Osteoblast (primary cell): ENCODE measurements at regions not wholly inside any gene's neighbourhood (a gene's known extent, or its start where the extent isn't known, plus 50 kb on each side); places are given as distances from the start of the nearest gene placed in this dataset.

Source experiments
- DNase-seq: peaks from one replicate; pipeline ENCODE4 v3.0.0; 2011; ENCODE audit warnings: low spot score, mixed read lengths; ENCODE audit not compliant: insufficient read length; ENCODE audit errors: missing footprints
- H2AFZ ChIP-seq: 2 replicates; pipeline ENCODE4 v1.6.0; 2011; ENCODE audit warnings: mild to moderate bottlenecking, low read length
- H3K27ac ChIP-seq: 2 replicates; pipeline ENCODE4 v1.5.1; 2011; ENCODE audit warnings: mild to moderate bottlenecking, low read depth, low read length, moderate library complexity
- H3K27me3 ChIP-seq: 2 replicates; pipeline ENCODE4 v1.6.0; 2012; ENCODE audit warnings: mild to moderate bottlenecking, control low read depth, inconsistent platforms, low read length, moderate library complexity; ENCODE audit not compliant: insufficient read depth
- H3K36me3 ChIP-seq: 2 replicates; pipeline ENCODE4 v1.5.1; 2011; ENCODE audit warnings: mild to moderate bottlenecking, low read length, control low read depth, moderate library complexity; ENCODE audit not compliant: insufficient read depth
- H3K4me1 ChIP-seq: 2 replicates; pipeline ENCODE4 v1.5.1; 2011; ENCODE audit warnings: mild to moderate bottlenecking, low read length, control low read depth, moderate library complexity; ENCODE audit not compliant: insufficient read depth
- H3K4me2 ChIP-seq: 2 replicates; pipeline ENCODE4 v1.6.0; 2011; ENCODE audit warnings: mild to moderate bottlenecking, low read length; ENCODE audit not compliant: insufficient read depth
- H3K4me3 ChIP-seq: fragments of 200-600 bp; sonication (generic); 3 replicates; pipeline ENCODE4 v1.5.1; 2012; ENCODE audit warnings: mild to moderate bottlenecking, low read length, inconsistent platforms; ENCODE audit not compliant: insufficient read depth
- H3K79me2 ChIP-seq: 2 replicates; pipeline ENCODE4 v1.6.0; 2012; ENCODE audit warnings: mild to moderate bottlenecking, low read length, control low read depth, inconsistent platforms; ENCODE audit not compliant: insufficient read depth
- H3K9me3 ChIP-seq: 2 replicates; pipeline ENCODE4 v1.5.1; 2011; ENCODE audit warnings: low read depth, low read length, control low read depth
- H4K20me1 ChIP-seq: 2 replicates; pipeline ENCODE4 v1.6.0; 2012; ENCODE audit warnings: mild to moderate bottlenecking, low read length, control low read depth; ENCODE audit not compliant: insufficient read depth
- CTCF ChIP-seq: IDR thresholded peaks from 2 replicates; pipeline ENCODE4 v1.5.1; 2011; ENCODE audit warnings: mild to moderate bottlenecking, low read depth, low read length, moderate library complexity; ENCODE audit errors: extremely low read depth

DNA sequence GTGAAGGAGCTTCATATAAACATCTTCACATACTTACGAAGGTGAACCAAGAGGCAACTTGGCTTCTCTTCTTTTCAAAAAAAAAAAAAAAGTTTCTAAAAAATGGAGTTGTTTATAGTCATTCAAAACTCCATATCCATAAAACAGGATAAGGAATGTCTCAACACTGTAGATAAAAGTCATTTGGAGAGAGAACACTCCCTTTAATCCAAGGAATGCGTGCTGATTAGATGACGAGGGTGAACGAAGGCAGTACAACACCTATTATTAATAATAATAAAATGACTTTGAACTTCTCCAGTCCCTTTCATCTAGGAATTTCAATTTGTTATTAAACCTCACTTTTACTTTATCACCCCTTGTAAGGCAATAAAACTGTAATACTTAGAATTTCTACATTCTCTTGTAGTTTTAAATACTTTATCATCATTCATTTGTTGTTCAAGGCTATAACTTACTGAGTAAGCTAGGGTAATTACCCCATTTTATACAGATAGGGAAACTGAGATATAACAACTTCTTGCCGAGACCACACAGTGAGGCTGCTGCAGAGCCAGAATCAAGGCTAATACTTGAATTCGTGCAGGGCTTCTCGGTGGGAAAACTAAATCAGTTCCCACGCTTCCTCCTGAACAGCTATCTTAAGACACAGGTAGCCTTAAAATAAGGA, 377.1 kb downstream of the EFNA5 start:
- H3K4me2 ChIP-seq, result no peak overlapping the region
- no peak overlapping the region for H2AFZ ChIP-seq
- no peak for TF ChIP-seq CTCF
- H3K27me3 ChIP-seq, result peaks cover 5% of the 10 kb centered on the region
- no peak overlapping the region for H3K4me3 ChIP-seq
- no peaks in the 10 kb centered on the region for H3K4me1 ChIP-seq
- no peaks in the 10 kb centered on the region for H4K20me1 ChIP-seq
- H3K36me3 ChIP-seq, result no peaks in the 10 kb centered on the region
- no peak for DNase-seq
- no peaks in the 10 kb centered on the region for H3K79me2 ChIP-seq
- no peaks in the 10 kb centered on the region for H3K9me3 ChIP-seq
- H3K27ac ChIP-seq, result no peak overlapping the region

DNA sequence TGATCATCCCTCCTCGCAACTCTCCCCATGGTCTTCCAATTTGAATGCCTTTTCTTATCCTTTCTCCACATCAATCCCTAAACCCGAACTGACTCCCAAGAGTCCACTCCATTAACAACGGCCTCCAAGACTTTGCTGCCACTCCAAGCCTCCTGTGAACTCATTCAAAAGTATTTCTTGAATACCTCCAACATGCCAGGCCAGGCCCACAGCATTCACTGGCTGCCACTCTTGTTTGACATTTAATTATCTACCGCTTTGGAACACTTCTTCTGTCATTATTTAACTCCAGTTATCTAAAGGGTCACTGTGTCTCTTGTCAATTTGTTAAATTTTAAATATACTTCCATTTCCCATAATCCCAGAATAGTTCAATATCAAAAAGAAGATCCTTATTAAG, 378.9 kb downstream of the EFNA5 start:
- no peak for DNase-seq
- no peak for TF ChIP-seq CTCF
- Histone ChIP-seq H3K27me3 (no peaks in the 10 kb centered on the region), H4K20me1 (no peaks in the 10 kb centered on the region), H3K27ac (no peak overlapping the region), H3K4me1 (no peaks in the 10 kb centered on the region), H2AFZ (no peak overlapping the region), H3K79me2 (no peaks in the 10 kb centered on the region), H3K9me3 (no peaks in the 10 kb centered on the region), H3K36me3 (no peaks in the 10 kb centered on the region), H3K4me3 (no peak overlapping the region), H3K4me2 (no peak overlapping the region)

DNA sequence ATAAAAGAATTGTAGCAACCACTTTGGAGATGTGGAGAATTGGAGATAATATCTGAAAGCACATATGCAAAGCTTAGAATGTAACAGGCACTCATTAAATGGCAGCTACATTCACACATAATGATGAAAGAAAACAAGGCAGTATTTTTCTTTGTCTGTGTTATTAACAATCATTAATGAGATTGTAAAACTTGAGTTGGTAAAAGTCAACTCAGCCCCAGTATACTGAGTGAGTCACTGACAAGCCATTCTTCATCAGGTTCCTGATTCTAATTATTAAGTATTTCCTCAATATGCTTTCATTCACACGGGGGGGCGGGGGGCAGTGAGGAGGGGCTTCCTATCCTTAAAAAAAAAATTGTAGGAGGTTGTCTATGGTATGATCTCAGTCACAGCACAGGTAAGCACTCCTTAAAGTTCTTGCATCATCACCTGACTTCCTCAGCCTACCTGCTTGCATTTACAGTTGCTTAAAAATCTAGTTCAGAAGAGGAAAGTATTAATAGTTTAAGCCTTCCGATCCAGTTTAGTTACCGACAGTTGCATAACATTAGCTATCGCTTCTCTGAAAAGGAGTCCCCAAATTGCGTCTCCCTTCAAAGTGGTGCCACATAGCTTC, 379.8 kb downstream of the EFNA5 start:
- H3K4me1 ChIP-seq, result no peaks in the 10 kb centered on the region
- no peak overlapping the region for H3K4me3 ChIP-seq
- H3K27me3 ChIP-seq, result no peaks in the 10 kb centered on the region
- no peaks in the 10 kb centered on the region for H3K79me2 ChIP-seq
- no peaks in the 10 kb centered on the region for H3K36me3 ChIP-seq
- no peaks in the 10 kb centered on the region for H3K9me3 ChIP-seq
- no peak for DNase-seq
- H3K27ac ChIP-seq, result no peak overlapping the region
- no peak for TF ChIP-seq CTCF
- no peak overlapping the region for H3K4me2 ChIP-seq
- no peaks in the 10 kb centered on the region for H4K20me1 ChIP-seq
- no peak overlapping the region for H2AFZ ChIP-seq

DNA sequence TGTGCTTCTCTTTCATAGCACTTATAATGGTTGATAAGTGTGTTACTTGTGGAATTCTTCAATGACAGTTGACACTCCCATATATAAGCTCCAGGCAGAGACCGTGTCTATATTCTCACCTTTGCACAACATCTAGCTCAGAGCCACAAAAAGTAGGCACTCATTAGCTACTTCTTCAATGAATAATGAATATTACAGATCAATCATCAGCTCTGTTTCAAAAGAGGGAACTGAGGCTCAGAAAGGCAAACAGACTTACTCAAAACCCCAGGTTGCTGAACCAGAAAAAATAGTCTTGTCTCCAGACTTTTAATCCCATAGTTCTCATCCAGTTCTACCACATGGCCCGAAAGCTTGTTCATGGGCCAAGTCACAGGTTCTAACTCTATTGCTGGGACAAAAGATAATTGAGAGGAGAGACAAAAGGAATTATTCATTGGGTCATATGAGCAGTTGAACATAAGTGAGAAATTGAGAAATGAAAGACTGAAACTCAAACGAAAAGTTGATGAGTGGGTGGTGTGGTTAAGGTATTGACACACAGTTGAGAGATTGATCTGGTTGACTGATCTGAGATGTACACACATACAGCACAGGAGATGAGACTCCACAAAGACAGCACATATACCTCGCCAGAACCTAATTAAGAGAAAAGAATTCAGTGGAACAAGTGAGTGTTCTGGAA, 381.6 kb downstream of the EFNA5 start:
- Histone ChIP-seq H3K27me3 (no peaks in the 10 kb centered on the region), H3K27ac (no peak overlapping the region)
- DNase-seq, result no peak

More for the DNA sequence above, 381.6 kb downstream of the EFNA5 start:
- TF ChIP-seq CTCF, result no peak
- Histone ChIP-seq H3K79me2 (no peaks in the 10 kb centered on the region), H3K9me3 (no peaks in the 10 kb centered on the region), H3K4me2 (no peak overlapping the region), H3K4me3 (no peak overlapping the region), H3K4me1 (peaks cover 4% of the 10 kb centered on the region), H3K36me3 (no peaks in the 10 kb centered on the region), H4K20me1 (no peaks in the 10 kb centered on the region), H2AFZ (no peak overlapping the region)
